H1 (cell line): ENCODE measurements at regions not wholly inside any gene's neighbourhood (a gene's known extent, or its start where the extent isn't known, plus 50 kb on each side); places are given as distances from the start of the nearest gene placed in this dataset.

ENCODE experiments used
- EGR1 ChIP-seq: IDR thresholded peaks from 2 replicates; pipeline ENCODE4 v1.6.1; 2011; ENCODE audit warnings: low read depth, low read length, borderline replicate concordance
- HDAC2 ChIP-seq, 2 experiments: fragments of 300-600 bp in 1 of 2; sonication (generic) in 1 of 2; IDR thresholded peaks; 2 replicates each; pipeline ENCODE4 v1.6.1; 2011 to 2012; ENCODE audit warnings: low read depth in 2 of 2, low read length in 2 of 2, mild to moderate bottlenecking in 2 of 2, moderate library complexity in 2 of 2, borderline replicate concordance in 1 of 2, inconsistent platforms in 1 of 2
- PHF8 ChIP-seq: fragments of 200-600 bp; sonication (generic); conservative IDR thresholded peaks from 2 replicates; pipeline ENCODE4 v1.7.1; 2012; ENCODE audit warnings: low read depth, mild to moderate bottlenecking, inconsistent platforms, low read length, moderate library complexity
- RAD21 ChIP-seq, 2 experiments: IDR thresholded peaks in 1 of 2; conservative IDR thresholded peaks in 1 of 2; 2 replicates each; pipeline ENCODE4 v1.6.1; 2011; ENCODE audit warnings: low read depth in 2 of 2, low read length in 2 of 2, improper control_type of control experiment in 1 of 2, inconsistent platforms in 1 of 2, mild to moderate bottlenecking in 1 of 2, moderate library complexity in 1 of 2

DNA sequence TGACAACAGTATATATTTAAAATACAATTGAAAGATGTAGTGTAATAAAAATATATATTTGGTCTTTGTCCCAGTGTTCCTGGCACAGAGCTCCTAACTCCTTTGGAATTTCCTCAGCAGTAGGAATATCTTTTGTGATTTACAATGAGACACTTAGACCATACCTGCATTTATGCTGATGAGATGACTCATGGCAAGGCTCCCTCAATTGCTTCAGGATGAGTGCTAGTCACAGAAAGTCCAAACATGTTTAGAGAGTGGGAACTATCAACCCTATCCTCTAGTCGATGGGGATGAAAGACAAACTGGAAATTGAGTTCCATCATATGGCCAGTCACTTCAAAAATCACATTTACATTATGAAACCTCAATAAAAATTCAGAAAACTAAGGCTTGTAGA is 588.3 kb upstream of the LMCD1 start (continued):
- no peak for TF ChIP-seq RAD21 (IDR thresholded peaks at IDR 0.05 in 1 of 2, conservative IDR thresholded peaks at IDR 0.05 in 1 of 2; ENCODE audit: low read depth in 2 of 2, low read length in 2 of 2)
- TF ChIP-seq PHF8 = no peak
- no peak for TF ChIP-seq HDAC2 (IDR thresholded peaks at IDR 0.05; ENCODE audit: borderline replicate concordance in 1 of 2, low read depth in 2 of 2, low read length in 2 of 2)
- TF ChIP-seq EGR1 = no peak
